ENCODE measurements at regions not wholly inside any gene's neighbourhood (a gene's known extent, or its start where the extent isn't known, plus 50 kb on each side); places are given as distances from the start of the nearest gene placed in this dataset.

DNA sequence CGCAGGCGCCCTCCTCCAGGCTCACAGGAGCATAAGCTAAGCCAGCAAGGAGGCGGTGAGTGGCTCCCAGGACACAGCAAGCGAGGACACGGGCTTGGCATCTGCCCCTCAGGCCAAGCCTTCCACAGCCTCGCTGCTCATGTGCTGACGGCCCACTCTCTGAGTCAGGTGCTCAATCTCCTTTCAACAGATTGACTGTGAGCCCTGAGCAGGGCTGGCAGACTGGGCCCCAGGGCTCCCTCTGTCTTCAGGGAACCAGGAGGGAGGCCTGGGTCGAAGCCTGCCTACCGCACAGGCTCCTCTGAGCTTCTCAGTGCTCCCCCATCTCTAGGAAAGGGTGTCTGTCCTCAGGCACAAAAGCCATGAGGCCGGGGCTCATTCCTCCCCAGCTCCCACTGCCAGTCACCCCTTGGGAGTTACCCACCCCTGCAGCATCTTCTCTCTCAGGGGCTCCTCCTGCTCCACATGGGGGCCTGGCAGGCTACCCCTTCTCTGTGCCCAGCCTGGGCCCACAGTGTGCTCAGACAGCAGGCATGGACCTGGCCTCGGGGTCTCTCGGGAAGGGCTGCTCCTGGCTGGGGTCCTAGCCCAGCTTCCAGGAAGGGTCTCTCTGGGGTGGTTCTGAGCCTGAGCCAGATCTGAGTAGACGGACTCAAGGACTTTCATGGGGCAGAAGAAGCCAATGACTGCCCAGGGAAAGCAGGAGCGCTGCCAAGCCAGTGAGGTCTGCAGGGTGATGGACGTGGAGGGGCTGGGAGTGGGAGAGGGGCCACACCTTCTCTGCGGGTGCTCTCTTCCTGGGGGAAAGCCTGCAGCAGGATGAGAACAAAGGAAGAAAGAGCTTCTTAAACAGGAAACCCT lies 138.0 kb upstream of the GPC1 start:
- DNase-seq, result no peak

DNA sequence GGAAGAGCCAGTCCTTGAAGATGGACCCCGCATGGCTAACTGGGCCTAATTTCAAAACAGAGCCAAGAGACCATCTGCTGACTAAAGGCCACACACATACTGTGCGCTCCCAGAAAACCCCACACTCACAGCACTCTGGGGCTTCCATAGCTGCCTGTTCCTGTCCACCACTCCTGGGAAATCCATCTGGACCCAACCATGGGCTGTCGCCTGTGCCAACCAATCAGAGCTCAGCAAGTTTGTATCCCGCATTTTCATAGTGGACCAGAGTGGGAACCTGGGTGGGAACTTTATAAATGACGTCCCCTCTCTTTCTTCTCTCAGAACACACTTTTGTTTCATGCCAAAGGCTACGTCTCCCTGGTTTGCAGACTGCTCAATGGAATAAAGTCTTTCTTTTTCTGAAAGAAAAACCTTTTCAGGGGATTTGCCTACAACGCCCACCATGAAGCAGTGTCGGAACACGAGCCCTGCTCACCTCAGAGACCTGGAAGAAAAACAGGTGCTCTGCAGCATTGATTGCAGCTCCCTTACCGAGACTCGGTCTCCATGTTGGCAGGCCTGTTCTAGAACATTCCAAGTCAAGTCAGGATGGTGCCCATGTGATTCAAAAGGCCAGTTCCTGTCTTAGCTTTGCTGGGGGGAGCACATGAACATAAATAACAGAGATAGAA lies 137.2 kb upstream of the GPC1 start:
- DNase-seq, result no peak

DNA sequence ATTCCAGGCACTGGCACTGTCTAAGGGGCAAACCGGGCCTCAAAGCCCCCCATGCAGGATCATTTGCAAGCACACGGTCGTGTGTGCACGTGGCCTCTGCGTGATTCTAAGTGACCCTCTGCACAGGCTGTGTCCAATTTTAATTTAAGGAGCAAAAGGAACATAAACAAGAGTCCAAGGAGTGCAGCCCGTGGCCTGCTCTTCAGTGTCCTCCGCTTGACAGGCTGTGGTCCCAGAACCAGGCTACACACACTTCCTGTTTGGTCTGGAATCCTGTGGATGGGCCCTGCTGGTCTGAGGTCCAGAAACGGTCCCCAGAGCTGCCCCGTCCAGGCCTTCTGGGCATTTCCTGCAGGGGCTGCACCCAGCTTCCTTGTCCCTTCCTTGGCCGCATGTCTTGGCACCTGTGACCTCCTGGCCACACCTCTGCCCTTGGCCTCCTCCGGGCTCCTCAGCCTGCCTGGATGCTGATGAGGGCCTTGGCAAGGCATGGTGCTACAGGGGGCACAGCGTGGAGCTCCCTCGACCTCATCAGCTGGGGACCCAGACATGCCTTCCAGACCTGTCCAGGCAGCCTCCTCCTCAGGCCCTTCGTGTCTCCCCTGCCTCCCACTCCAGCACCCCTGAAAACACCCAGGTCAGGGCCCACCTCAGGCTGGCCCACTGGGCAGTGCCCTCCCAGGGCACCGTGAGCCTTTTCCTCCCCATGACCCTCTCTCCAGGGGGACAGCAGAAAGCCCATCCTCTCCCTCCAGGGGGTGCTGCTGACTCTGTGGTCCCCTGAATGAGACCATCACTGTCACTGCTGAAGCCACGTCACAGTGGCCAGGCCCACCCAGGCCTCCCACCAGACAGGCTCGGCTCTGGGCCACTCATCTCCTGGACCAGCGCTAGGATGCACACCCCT lies 136.4 kb upstream of the GPC1 start:
- no peak for DNase-seq

DNA sequence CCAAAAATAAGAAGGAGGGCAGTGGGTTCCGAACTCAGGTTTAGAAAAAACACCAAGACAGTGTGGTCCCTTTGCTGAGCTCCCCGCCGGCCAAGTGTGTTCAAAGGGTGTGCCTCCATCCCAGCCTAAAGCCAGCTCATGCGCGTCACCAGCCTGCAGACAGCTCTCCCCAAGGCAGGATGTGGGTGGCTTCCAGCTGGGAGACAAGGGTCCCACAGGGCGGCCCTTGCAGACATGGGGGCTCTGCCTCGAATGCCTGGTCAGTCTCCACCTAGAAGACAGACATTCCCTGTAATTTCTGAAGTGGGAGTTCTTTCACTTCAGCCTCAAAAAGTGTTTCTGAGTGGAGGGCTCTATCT lies 135.8 kb upstream of the GPC1 start:
- no peak for DNase-seq

DNA sequence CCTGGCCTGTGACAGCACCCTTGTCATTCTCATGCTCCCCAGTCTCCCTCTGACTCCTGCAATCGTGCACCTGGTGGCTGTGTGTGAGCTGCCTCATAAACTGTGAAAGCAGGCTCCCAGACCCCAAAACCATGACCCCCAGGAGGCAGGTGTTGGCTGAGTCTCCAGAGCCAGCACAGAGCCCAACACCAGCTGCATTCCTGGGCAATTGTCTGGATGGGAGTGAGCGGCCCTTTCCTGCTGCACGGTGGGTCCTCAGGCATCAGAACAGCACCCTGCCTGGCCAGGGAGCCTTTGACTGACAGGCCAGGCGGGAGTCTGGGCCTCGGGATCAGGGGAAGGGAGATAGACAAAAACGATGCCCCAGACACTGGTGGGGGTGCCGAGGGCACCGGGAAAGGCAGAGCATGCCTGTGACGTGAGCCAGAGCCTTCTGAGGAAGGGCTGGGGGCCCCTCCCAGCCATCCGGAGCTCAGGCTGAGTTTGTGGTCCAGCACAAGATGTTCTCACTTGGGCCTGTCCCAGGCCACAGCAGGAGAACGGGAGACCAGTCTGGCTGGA lies 135.1 kb upstream of the GPC1 start:
- no peak for DNase-seq

DNA sequence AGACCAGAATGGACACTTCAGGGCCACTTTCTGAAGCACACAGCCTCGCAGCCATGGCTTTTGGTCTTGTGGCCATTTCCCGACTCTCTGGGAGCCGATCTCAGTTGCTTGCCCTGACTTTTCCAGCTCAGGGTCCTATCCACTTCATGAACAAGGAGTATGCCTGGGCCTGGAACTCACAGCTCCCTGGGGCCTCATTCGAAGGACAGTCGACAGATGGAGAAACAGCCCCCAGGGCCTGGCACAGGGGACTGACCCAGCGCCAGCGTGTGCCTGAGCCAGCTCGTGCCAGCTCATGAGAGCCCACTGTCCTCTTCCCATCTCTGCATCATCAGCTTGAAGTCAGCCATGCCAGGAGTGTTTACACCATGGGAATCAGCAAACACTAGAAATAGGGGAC lies 134.6 kb upstream of the GPC1 start:
- DNase-seq, result no peak

DNA sequence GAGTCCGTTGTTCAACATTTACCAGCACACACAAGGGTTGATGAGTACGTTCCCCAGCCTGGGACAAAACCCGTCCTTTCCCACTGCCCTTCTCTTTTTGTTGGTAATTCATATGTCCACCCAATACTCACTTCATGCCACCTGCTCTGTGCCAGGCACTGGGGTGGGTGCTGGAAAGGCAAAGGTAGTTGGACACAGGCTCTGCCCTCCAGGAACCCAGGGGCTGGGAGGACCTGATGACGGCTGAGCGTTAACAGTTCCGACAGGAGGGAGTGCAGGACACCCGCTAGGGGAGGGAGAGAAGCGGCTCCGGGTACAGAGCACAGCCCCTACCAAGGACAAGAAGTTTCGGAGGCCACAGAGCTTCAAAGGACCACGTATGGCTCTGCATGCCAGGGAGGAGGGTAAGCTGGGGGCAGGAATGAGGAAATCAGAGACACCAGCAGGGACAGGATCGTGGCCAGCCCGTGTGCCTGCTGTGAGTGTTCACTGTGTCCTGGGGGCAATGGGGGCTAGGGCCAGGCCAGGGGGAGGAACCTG lies 134.1 kb upstream of the GPC1 start:
- no peak for DNase-seq

DNA sequence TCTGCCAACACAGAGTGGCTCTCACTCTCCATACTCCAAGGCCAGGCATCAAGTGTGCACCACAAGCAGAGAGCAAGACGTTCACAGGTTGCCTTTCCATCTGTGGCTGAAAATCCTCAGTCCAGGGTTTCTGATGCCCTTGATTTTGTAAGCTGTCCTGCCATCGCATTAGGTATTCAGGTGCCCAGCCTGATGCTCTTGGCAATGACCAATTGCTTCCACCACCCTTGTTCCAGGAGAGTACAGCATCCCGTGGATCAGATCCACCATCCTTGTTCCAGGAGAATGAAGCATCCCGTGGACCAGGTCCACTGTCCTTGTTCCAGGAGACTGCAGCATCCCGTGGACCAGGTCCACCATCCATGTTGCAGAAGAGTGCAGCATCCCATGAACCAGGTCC lies 133.4 kb upstream of the GPC1 start:
- DNase-seq, result no peak

DNA sequence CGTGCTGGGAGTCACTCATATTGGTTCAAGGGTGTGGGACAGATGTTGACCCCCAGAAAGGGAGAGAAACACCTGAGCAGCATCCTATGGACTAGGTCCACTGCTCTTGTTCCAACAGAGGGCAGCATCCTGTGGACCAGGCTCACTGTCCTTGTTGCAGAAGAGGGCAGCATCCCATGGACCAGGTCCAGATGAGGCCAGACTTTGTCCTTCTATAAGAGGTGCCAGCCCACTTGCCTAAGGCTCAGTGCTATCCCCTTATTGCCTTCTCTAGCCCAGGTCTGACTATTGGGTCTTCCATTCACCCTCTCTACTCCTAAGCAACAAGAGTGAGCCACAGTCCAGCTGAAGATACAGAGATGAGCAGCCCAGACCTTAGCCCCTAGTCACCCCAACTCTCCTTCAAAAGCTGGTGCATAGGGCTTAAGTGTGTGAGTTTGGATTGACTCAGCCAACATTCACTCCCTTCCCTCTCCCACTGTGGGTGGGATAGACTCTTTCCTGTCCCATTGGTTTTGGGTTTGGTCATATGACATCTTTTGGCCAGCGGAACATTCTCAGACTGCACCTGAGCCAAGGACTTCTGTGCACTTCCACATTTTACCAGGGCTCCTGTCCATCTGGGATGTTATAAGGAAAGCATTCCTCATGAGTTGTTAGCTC lies 132.4 kb upstream of the GPC1 start:
- DNase-seq, result no peak

DNA sequence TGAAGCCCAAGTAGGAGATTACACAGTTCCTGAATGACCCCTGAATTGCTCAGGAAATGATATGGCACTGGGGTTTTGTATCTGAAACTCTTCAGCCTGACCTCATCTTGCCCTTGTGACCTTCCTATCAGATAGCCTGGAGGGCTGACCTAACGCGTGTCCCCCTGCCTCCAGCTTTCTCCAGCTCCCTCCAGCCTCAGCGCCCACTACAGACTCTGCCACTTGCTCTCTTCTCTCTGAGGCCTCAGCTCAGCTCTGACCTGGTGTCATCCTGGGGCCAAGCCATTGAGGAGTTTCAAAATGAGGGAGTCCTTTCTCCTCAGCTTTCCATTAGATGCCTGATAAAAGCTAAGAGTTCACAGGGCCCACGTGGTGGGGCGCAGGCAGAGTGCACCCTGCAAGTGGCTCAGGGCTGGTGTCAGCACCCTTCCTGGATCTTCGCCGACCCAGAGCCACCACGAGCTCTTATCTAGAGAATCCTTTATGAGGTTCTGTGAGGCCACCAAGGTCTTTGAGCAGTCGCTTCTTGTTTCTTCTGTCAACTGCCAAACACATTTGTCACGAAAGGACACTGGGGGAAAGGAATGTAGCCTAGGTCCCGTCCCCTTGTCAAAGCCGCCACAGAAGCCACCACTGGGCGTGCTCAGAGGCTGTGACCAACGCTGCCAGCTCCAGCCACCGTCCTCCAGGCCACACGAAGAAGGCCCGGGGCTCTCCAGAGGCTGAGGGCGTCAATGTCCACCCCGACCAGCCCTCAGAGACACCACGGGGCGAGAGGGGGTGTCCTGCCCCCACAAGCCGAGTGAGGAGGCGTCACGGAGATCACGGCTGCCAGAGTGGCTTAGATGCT lies 131.3 kb upstream of the GPC1 start:
- DNase-seq, result no peak

DNA sequence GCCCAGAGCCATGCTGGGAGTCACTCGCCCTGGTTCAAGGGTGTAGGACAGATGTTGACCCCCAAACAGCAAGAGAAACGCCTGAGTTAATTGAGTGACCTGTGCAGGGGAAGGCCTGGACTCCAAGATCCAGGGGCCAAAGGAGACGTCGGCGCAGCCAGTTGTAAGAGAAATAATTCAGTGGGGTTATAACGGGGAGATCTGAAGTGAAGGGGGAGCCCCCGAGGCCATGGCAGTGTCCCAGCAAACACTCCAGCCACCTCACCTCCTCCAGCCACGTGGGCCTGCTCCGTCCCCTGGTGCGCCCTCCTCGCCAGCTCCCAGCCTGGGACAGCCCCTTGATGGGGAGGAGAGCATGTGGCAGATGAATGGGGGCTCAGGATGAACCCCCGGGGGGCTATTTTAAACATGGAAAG lies 130.7 kb upstream of the GPC1 start:
- DNase-seq, result no peak

DNA sequence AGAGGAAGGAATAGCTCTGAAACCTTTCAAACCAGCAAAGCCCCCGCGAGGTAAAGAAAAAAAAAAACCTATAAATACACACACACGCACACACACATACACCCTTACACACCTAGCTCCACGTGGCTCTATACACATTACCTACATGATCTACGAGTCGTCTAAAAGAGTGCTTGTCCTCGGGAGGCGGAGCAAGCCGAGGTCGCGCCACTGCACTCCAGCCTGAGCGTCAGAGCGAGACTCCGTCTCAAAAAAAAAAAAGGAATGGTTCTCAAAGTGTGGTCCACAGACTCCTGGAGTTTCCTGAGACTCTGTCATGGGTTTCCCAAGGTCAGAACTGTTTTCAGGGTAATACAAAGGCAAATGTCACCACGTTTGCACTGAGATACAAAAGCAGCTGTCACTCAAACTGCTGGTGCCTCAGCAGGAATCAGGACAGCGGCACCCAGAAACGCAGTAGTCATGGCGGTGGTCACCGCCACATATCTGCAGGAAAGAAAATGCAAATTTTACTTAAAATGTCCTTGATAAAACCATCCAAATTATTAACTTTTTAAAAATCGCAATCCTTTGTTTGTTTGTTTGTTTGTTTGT lies 130.0 kb upstream of the GPC1 start:
- no peak for DNase-seq

DNA sequence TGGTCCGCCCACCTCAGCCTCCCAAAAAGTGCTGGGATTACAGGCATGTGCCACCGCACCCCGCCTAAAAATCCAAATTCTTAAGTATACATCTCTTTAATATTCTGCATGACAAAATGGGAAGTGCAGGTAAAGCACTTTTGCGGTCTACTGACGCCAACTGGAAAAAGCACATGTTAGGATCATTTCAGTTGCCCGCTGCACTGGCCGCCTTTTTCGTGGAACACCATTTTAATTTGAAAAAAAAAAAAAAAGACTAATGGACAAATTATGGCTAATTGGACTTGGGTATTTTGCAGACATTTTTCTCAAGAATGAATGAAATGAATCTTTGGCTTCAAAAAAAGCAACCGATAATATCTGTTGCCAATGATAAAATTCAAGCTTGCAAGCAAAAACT lies 129.3 kb upstream of the GPC1 start:
- no peak for DNase-seq

DNA sequence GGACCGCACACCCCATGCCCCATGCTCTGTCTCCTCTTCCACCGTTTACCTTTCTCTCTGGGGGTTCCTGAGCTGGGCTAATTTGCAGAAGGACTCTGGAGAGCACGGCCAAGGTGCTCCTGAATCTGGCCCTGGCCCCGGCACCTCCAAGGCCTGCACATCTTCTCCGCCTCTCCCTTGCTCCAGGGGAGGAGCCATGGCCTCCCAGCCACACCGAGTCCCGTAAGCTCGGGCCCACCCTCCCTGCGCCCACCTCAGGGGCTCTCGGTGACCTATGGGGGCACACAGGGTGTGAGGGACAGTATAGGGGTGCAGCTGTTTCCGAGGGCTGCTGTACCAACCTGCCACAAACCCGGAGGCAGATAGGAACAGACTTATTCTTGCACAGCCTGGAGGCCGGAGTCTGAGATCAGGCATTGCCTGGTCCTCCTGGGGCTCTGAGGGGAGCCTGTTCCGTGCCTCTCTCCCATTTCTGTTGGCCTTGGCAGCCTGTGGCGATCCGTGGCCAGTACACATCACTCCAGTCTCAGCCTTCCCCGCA lies 127.3 kb upstream of the GPC1 start:
- no peak for DNase-seq

DNA sequence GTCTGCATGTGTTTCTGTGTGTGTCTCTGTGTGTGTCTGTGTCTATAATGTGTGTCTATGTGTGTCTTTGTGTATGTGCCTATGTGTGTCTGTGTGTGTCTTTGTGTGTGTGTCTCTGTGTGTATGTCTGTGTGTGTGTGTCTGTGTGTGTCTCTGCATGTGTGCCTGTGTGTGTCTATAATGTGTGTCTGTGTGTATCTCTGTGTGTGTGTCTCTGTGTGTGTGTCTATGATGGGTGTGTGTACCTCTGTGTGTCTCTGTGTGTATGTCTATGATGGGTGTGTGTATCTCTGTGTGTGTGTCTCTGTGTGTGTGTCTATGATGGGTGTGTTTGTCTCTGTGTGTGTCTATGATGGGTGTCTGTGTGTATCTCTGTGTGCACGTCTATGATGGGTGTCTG lies 126.2 kb upstream of the GPC1 start:
- DNase-seq, result no peak

DNA sequence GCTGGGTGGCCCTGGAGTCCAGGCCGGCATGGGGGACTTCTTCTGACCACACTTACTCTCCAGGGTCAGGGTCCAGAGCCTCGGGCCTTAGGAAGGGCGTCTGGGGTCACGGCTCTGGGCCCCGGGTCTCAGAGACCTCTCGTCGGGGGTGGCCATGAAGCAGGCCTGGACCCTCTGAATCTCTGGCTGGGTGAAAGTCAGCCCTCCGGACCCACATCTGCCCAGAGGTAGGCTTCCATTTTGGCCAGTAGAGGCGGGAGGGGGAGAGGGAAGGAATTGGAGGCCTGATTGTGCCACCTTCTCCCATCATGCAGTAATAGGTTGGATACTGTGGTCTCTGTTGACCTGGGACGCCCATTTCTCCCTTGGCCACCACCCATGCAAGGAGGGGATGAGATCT lies 125.3 kb upstream of the GPC1 start:
- no peak for DNase-seq

DNA sequence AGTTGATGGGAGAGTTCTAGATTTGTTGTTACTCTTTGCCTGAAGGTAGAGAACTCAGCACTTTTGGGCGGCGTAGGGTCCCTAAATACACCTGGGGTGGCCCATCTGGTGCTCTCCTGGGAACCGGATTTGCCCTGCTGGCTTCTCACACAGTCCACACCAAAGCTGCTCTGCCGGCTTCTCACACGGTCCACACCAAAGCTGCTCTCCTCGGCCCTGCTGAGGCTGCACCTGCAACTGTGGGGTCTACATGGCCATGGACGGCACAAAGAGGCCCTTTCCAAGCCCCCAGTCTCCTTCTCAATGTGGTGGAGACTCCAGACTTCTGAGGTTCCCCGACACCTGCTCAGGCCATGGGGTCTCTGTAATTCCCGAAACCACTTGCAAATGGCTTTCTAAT lies 124.8 kb upstream of the GPC1 start:
- DNase-seq, result no peak

DNA sequence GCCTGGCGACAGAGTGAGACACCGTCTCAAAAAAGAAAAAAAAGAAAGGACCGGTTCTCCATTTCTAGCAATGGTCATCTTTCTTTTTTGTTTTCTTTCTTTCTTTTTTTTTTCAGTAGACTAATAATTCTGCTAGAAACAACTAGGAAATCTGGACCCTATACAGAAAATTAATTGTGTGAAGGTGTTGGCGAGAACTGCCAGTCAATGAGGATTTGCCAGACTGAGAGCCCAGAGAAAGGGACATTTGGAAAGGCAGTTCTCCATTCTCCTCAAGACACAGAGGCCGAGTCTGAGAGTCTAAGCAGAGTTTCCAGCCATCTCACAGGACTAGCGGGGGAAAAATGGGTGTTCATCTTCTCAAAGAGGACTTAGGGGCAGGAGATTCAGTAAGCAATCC lies 123.6 kb upstream of the GPC1 start:
- DNase-seq, result no peak

DNA sequence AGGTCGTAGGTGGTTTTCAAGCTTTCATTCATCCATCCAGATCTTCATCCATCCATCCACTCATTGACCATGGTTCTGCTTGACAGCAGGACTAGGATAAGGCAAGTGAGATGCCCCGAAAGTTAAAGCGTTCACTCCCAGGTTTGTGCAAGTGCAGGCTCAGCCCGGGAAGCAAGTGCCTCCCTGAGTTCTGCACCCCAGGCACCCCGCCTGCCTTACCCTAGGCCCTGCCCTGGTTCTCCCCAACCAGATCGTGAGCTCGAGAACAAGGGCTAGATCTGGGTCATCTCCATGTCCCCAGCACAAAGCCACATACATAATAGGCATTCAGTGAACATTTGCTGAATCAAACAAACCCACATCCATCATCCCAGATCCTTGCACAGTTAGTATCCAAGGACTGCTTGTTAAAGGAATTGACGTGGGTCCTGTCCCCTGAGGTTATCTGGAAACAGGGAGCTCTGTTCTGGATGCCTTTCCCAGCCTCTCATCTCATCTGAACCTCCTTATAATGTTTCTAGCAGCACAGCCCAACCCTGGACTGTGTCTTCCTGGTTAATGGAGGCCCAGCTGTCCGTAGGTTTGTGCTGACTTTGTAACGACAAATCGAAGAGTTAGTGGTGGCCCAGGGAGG lies 116.1 kb upstream of the GPC1 start:
- no peak for DNase-seq

All from right lung (tissue), 2 donors.